Stimulated activated CD8-positive, alpha-beta memory T cell treated with anti-CD3 and anti-CD28 coated beads, Interleukin-15, amount 100 ng/mL, for 4 hours (primary cell): ENCODE measurements at regions not wholly inside any gene's neighbourhood (a gene's known extent, or its start where the extent isn't known, plus 50 kb on each side); places are given as distances from the start of the nearest gene placed in this dataset.
"Not testable (repeated sequence)": the region's sequence is repeated elsewhere in the genome, so short reads cannot be mapped to it uniquely, and the experiment has no call there.

Experiments
- DNase-seq, 2 donors: peaks; one replicate each; pipeline ENCODE4 v3.0.0-alpha.2; 2020; ENCODE audit warnings: low read depth in 2 of 2

GRCh38 chr20:39778431-39778830 lies 816.3 kb downstream of the DHX35 start:
- DNase-seq, result no peak

GRCh38 chr20:39777610-39778009 lies 815.5 kb downstream of the DHX35 start:
- DNase-seq, result no peak

GRCh38 chr20:39775110-39775509 lies 813.0 kb downstream of the DHX35 start:
- DNase-seq, result no peak

GRCh38 chr20:39773380-39774000 lies 811.3 kb downstream of the DHX35 start:
- no peak for DNase-seq

- no peak for DNase-seq
Measured at GRCh38 chr20:39767352-39767751, 805.2 kb downstream of the DHX35 start.

GRCh38 chr20:39766333-39766732 lies 804.2 kb downstream of the DHX35 start:
- no peak for DNase-seq

GRCh38 chr20:39762716-39763115 lies 800.6 kb downstream of the DHX35 start:
- no peak for DNase-seq

GRCh38 chr20:39758876-39759275 lies 796.7 kb downstream of the DHX35 start:
- no peak for DNase-seq

GRCh38 chr20:39756828-39757227 lies 794.7 kb downstream of the DHX35 start:
- DNase-seq, result no peak

- DNase-seq, result no peak
Measured at GRCh38 chr20:39756369-39756768, 794.2 kb downstream of the DHX35 start.

- DNase-seq, result no peak
Measured at GRCh38 chr20:39752262-39752876, 790.2 kb downstream of the DHX35 start.

- no peak for DNase-seq
Measured at GRCh38 chr20:39751557-39752137, 789.5 kb downstream of the DHX35 start.

- DNase-seq, result no peak
Measured at GRCh38 chr20:39745380-39745779, 783.2 kb downstream of the DHX35 start.

GRCh38 chr20:39738651-39739050 lies 776.5 kb downstream of the DHX35 start:
- DNase-seq, result no peak

- DNase-seq, result no peak
Measured at GRCh38 chr20:39736434-39737327, 774.5 kb downstream of the DHX35 start.

- DNase-seq, result not testable (repeated sequence)
Measured at GRCh38 chr20:39725513-39725912, 763.4 kb downstream of the DHX35 start.

GRCh38 chr20:39719293-39719692 lies 757.1 kb downstream of the DHX35 start:
- DNase-seq, result no peak

- DNase-seq, result no peak
Measured at GRCh38 chr20:39717936-39718335, 755.8 kb downstream of the DHX35 start.

GRCh38 chr20:39716796-39717341 lies 754.7 kb downstream of the DHX35 start:
- no peak for DNase-seq

GRCh38 chr20:39713076-39713840 lies 751.1 kb downstream of the DHX35 start:
- DNase-seq, result no peak

GRCh38 chr20:39706184-39706663 lies 744.1 kb downstream of the DHX35 start:
- DNase-seq, result no peak
